Testis (tissue), 2 donors: ENCODE measurements at regions not wholly inside any gene's neighbourhood (a gene's known extent, or its start where the extent isn't known, plus 50 kb on each side); places are given as distances from the start of the nearest gene placed in this dataset.

Experiments used
- CTCF ChIP-seq, 3 experiments: fragments of 450-650 bp in 2 of 3; fragments of 200-600 bp in 1 of 3; sonication (generic) in 1 of 3; IDR thresholded peaks; one replicate each; pipeline ENCODE4 v1.5.1; 2016 to 2019; ENCODE audit warnings: antibody characterized with exemption in 3 of 3, mild to moderate bottlenecking in 2 of 3, moderate library complexity in 1 of 3
- POLR2A ChIP-seq: fragments of 450-650 bp; IDR thresholded peaks from one replicate; pipeline ENCODE4 v1.6.1; 2017; ENCODE audit warnings: antibody characterized with exemption, mild to moderate bottlenecking, moderate library complexity

GRCh38 chr20:16970776-16971175 lies 222.6 kb downstream of the OTOR start:
- TF ChIP-seq CTCF (IDR thresholded peaks at IDR 0.05) (no peak), POLR2A (no peak)
